ENCODE measurements at regions not wholly inside any gene's neighbourhood (a gene's known extent, or its start where the extent isn't known, plus 50 kb on each side); places are given as distances from the start of the nearest gene placed in this dataset.

DNA sequence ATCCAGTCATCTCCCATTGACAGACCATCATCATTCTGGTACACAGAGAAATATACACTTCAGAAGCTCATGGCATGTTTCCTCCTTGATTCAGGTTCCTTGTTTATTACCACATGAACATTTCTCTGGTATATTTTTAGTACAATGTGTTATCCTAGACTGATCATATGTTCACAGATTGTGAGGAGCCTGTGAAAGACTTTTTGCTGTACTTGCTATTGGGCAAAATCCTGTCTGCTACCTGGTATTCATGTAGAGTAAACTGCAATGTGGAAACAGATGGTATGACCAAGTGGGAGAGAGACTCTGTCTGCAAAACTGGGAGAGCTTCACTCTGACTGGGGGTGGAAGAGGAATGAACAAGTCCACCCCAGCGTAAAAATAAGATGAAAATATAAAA is 657.2 kb downstream of the IRS1 start:
- DNase-seq (ENCODE audit: low read depth, low spot score): no peak
- in situ Hi-C loops (cut with HindIII; ENCODE audit: low pct_unique_long_range_greater_than_20kb, low sequenced_read_pairs): no loop called here

DNA sequence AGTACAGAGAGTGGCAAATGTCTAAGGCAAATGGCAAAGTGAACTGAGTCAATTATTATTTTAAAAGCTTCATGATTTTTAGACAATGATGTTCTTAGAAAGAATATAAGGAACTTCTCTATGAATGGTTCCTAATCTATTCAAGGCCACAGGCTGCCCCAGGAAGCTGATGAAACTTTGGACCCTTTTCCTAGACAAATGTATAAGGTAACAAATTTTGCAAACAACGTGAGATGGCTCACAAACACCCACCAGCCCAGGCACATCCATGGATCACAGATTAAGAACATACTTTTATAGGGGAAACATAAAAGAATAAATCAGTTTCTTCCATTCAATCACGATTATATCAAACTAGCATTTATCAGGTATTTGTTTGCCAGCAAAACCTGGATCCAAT is 659.0 kb downstream of the IRS1 start:
- DNase-seq (ENCODE audit: low read depth, low spot score): no peak
- in situ Hi-C loops (cut with HindIII; ENCODE audit: low pct_unique_long_range_greater_than_20kb, low sequenced_read_pairs): no loop called here

DNA sequence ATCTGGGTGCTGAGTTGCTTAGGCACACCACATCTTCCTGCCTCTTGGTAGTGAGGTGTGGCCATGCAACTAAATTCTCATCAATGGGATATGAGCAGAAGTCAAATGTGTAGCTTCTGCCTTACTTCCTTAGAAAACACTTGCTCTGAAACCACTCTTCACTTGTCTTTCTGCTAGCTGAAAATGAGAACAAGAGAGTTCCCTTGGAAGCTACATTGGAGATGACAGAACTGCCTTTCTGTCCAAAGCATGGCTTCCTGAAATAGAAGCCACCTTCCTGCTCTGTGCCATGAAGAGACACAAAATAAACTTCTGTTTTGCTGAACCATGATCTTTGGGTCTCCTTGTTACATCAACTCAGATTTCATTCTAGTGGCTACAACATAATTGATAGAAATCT is 659.9 kb downstream of the IRS1 start:
- in situ Hi-C loops (cut with HindIII; ENCODE audit: low pct_unique_long_range_greater_than_20kb, low sequenced_read_pairs): no loop called here
- no peak for DNase-seq (ENCODE audit: low read depth, low spot score)

DNA sequence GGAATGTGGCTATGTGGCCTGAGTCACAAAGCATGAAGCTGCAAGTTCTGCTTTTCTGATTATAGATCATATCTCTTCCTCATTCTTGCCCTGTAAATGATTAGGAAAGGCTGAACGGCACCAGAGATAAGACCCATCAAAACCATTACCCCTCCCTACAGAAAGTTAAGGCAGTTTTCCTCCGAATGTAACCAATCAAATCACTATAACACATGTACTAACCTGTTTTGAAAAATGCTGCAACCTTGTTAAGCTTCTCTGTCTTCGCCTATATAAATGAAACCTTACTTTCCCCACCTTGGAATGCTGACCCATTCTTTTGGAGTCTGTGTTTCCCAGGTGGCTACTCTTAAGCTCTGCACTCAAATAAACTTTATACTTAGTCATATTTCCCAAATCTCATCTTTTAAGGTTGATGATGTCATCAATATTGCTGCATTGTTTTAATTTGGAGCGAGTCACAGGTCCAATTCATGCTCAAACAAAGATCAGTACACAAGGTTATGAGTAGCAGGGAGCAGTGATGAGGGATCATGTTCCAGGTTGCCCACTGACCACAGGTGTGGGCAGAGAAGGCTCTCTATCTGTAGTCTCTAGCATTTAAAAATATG is 662.3 kb downstream of the IRS1 start:
- no peak for DNase-seq (ENCODE audit: low read depth, low spot score)
- in situ Hi-C loops (cut with HindIII; ENCODE audit: low pct_unique_long_range_greater_than_20kb, low sequenced_read_pairs): no loop called here

DNA sequence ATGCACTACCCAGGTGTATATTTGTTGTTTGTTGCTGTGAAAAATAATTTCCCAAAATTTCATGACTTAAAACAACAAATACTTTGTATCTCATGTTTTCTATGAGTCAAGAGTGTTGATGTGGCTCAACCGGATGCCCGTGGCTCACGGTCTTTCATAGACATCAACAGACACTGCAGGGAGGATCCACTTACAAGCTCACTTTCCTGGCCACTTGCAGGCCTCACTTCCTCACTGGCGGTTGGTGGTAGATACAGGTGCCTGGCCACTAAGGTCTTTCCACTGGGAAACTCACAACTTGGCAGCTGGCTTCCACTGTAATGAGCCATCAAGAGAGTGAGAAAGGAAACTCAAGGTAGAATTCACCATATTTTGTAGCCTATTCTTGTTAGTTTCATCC is 662.9 kb downstream of the IRS1 start:
- no peak for DNase-seq (ENCODE audit: low read depth, low spot score)
- in situ Hi-C loops (cut with HindIII; ENCODE audit: low pct_unique_long_range_greater_than_20kb, low sequenced_read_pairs): no loop called here

DNA sequence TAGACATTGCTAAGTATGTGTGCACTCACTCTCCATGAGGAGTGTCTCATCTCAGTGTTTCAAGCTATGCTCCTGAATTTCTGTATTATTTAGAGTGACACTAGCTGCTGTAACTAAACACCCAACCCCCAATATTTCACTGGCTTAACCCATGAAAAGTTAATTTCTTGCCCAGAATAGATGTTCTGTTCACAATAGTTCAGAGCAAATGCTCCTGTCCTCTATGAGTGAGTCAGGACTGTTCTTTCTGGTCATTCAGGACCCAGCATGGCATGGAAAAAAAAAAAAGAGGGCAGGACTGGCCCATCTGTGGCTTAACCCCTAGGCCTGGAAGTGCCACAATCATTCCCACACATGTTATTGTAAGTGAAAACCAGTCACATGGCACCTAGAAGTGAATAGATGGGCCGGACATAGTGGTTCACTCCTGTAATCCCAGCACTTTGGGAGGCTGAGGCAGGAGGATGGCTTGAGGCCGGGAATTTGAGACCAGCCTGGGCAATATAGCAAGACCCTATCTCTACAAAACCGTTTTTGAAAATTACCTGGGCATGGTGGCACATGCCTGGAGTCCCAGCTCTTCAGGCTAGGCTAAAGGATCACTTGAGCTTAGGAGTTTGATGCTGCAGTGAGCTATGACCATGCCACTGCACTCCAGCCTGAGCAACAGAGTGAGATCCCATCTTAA is 663.6 kb downstream of the IRS1 start:
- in situ Hi-C loops (cut with HindIII; ENCODE audit: low pct_unique_long_range_greater_than_20kb, low sequenced_read_pairs): no loop called here
- DNase-seq (ENCODE audit: low read depth, low spot score): no peak

DNA sequence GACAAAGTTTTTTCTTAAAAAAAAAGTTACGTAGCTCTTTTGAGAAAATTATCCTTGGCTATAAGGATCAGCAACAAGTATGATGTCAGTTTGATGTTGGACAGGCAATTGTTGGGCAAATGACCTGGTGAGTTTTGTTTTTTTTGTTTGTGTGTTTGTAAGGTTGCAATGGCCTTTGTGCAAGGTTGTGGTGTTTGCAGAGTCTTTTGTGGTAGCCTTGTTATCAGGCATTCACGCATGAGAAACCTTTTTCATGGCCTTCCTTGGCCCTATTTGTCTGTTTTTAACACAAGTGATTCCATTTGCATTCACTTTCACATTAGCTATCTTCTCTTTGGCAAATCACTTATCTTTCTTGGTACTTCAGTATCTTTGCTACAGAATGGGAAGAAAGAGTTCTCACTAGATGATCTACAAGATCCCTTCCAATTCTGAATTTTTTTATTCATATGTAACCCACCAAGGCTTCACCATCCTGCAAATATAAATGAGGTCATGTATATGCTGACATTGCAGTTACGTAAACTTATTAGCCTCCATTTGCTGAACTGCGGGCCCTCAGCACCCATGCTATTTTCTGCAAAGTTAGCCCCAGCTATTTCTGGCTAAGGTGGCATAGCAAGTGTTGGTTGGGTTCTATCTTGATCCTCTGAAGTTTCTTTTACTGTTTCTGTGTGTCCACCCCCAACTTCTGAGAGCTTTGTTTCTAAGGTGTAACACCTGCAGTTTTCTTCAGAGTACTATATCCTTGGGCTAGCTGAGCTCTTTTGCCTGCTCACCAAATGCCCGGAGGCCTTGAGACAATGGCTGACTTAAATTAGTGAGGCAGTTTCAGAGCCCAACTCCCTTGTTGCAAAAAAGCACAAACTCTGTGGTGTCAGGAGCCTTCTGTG is 667.1 kb downstream of the IRS1 start:
- no peak for DNase-seq (ENCODE audit: low read depth, low spot score)
- in situ Hi-C loops (cut with HindIII; ENCODE audit: low pct_unique_long_range_greater_than_20kb, low sequenced_read_pairs): no loop called here

DNA sequence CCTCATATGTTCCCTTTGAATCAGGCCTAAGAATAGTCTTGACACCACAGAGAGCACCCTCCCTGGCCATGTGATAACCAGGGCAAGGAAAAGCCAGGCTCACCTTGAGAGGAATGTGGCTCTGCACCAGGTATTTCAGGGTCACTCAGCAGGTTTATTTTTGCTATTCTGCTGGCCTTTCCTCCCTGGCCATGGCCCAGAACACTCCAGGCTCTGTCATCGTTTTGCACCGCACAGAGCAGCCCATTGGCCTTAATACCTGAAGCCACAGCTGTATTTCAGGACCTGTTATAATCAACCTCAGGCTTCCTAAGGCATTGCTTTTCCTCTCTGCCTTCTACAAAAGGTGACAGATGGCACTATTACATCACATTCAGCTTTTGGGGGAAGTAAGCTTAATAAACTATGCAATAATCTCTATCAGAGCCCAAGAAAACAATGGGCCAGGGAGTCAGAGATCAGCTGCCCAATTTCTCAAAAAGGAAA is 668.3 kb downstream of the IRS1 start:
- in situ Hi-C loops (cut with HindIII; ENCODE audit: low pct_unique_long_range_greater_than_20kb, low sequenced_read_pairs): no loop called here

DNA sequence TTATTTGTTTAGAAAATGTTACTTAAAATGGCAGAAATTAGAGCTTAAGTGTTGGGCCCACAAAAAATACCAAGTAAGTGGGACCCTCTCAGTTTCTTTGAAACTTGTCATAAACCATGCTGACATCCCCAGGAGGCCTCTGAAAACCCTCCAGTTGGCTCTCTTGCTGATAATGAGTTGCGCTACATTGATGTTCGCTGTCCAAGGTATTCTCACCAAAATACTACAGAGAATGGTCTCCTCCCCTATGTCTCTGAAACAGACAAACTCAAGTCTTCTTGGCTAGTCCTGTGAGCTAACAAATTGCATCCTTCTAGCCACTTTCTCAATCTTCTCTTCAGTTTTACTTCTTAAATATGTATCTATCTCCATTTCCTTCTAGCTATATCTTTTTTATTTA is 669.4 kb downstream of the IRS1 start:
- in situ Hi-C loops (cut with HindIII; ENCODE audit: low pct_unique_long_range_greater_than_20kb, low sequenced_read_pairs): no loop called here
- DNase-seq (ENCODE audit: low read depth, low spot score): no peak

More for the DNA sequence above, 668.3 kb downstream of the IRS1 start:
- no peak for DNase-seq (ENCODE audit: low read depth, low spot score)

DNA sequence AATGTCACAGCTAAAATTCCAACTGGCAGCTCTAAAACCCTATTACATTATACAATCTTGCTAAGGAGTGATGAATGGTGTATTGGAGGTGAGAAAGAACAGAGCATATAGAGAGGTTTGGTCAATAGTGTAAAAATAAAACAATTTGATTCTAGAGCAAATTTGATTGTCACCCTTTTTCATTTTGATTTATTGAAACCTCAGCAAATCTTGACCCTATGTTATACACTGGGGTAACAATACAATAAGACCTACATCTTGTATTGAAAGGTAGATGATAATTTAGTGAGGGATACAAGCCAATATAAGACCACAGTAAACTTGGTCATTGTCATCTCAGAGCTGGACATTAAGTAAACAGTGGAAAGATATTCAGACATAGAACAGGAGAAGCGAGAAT is 671.9 kb downstream of the IRS1 start:
- in situ Hi-C loops (cut with HindIII; ENCODE audit: low pct_unique_long_range_greater_than_20kb, low sequenced_read_pairs): no loop called here
- DNase-seq (ENCODE audit: low read depth, low spot score): no peak

DNA sequence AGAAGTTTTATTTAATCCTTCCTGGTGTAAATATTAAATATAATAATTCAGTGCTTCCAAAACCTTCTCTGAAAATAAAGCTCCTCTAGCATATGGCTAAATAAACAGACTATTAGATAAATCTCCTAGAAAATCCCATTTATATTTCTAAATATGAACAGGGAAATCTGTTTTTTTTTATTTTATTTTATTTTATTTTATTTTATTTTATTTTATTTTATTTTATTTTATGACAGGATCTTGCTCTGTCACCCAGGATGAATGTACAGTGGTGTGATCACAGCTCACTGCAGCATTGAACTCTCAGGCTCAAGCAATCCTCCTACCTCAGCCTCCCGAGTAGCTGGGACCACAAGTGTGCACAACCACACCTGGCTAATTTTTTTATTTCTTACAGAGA is 673.5 kb downstream of the IRS1 start:
- in situ Hi-C loops (cut with HindIII; ENCODE audit: low pct_unique_long_range_greater_than_20kb, low sequenced_read_pairs): no loop called here
- DNase-seq (ENCODE audit: low read depth, low spot score): no peak

DNA sequence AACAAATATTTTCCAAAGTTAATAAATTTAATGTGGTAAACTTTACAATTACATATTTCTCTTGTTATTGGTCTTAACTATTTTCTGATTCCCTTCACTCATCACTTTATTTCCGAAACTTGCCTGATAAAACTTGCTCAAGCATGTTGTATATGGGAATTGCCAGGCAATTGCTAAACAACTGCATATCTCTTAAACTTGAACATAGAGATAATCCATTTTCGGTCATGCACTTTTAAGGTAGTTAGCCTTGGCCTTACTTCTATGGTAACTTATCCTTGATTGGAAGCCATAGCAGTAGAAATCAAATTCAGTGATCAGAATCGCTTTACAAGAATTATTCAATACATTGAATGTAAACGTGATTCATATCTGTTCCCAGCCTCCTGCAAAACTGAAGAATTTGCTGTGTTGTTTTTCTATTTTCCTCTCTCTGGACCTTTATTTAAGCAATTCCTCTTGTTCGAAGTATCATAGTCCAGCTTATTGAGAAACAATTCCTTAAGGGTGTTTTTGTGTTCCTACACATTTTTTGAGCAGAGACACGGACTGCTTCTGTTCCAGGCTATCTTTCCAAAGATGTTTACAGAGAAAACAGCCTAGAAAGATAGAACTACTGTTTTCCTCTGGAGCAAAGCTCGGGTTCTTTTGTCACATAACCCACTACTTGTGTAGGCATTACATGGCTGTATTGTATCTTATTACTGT is 674.3 kb downstream of the IRS1 start:
- DNase-seq (ENCODE audit: low read depth, low spot score): no peak
- in situ Hi-C loops (cut with HindIII; ENCODE audit: low pct_unique_long_range_greater_than_20kb, low sequenced_read_pairs): no loop called here

DNA sequence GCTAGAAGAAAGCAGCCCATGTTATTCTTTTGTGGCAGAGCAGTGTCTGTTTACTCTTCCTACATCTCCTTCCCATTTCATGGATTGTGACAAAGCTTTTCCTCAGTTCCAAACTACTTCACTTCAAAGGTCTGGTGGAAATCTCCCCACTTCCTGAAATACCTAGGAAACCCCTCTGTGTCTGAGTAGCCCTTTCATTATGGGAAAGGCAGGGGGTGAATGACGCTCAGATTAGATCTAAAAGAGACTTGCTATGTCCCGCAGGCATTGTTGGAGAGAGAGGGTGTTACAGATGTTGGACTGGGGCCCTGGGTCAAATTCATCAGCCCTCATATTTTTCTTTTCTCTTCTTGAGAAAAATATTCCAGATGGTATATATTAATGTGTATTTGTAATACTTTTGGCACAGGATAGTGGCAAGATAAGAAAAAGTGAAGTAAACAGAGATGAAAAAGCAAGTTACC is 675.0 kb downstream of the IRS1 start:
- DNase-seq (ENCODE audit: low read depth, low spot score): peak; percentile 68
- in situ Hi-C loops (cut with HindIII; ENCODE audit: low pct_unique_long_range_greater_than_20kb, low sequenced_read_pairs): no loop called here

DNA sequence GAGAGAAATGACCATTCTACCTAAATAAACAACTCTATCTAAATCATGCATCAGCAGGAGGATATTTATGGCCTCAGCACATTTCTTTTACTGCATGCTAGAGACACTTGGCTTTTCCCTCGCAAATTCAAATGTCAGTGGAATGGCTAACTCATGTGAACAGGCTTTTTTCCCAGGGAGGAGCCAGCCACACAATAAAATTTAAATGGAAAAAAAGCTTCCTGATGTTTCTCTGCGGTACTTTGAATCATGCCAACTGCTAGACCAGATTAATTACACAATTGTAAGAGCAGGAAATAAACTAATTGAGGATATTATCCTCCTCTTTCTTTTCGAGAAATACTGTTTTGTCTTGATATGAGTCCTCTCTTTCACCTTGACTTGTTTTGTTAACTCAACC is 676.3 kb downstream of the IRS1 start:
- in situ Hi-C loops (cut with HindIII; ENCODE audit: low pct_unique_long_range_greater_than_20kb, low sequenced_read_pairs): no loop called here
- DNase-seq (ENCODE audit: low read depth, low spot score): no peak

DNA sequence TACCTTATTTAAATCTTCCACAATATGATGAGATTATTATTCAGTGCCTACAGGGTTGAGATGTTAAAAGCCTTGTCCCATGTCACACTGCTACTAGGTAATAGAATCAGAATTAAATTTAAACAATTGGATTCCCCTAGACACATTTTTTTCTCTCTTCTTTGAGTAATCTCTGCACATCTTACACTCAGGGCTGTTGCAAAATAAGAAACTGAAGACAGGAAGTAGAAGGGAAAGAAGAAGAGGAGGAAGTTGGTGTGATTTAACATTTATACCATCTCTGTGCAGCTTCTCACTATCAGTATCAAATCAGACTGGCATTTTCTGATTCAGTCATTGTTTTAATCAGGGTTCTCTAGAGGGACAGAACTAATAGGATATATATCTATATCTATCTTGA is 677.6 kb downstream of the IRS1 start:
- DNase-seq (ENCODE audit: low read depth, low spot score): no peak
- in situ Hi-C loops (cut with HindIII; ENCODE audit: low pct_unique_long_range_greater_than_20kb, low sequenced_read_pairs): no loop called here

DNA sequence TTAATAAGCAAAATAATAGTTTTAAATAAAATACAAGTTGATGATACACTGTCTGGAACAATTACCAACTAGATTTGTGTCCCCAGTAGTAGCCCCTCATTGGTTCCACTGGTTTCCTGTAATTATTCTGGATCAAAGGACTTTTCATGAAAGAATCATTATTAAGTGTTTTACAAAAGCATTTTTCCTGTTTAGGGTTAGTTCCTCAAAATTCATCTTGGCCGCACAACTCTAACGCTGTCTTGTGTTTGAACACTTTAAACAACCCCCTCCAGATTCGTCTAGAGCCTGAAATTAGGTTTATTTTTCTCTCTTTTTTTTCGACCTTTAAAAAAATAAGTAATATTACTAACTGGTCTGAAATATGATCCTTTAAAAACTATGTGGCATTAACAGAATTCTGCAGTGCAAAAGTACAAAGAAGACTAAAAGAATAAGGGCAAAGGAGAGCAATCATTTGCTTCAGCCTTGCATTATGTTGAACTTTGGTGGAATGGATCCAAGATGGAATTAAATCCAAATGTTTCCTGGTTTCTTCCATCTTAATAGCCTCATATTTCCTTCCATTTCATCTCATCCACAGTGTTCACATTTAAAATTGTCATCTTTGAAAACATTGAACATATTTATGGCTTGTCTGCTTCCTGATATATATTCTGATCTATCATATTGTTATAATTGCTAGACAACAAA is 678.4 kb downstream of the IRS1 start:
- in situ Hi-C loops (cut with HindIII; ENCODE audit: low pct_unique_long_range_greater_than_20kb, low sequenced_read_pairs): no loop called here
- DNase-seq (ENCODE audit: low read depth, low spot score): no peak

Measured in SK-MEL-5 (cell line).